Coronary artery (tissue), 2 donors: ENCODE measurements at regions not wholly inside any gene's neighbourhood (a gene's known extent, or its start where the extent isn't known, plus 50 kb on each side); places are given as distances from the start of the nearest gene placed in this dataset.

Experiments
- DNase-seq: peaks from one replicate; pipeline ENCODE4 v3.0.0-alpha.2; 2017; ENCODE audit warnings: low spot score
- H3K27ac ChIP-seq, 2 donors: fragments of 200-600 bp; sonication (generic); one replicate each; pipeline ENCODE4 v1.5.1; 2016 to 2019
- H3K4me3 ChIP-seq: fragments of 200-600 bp; sonication (generic); 2 replicates; pipeline ENCODE4 v1.5.1; 2016; ENCODE audit warnings: mild to moderate bottlenecking, moderate library complexity
- TF ChIP-seq, protein P1 (sequence below): fragments of 200-600 bp; sonication (generic); IDR thresholded peaks from one replicate; pipeline ENCODE4 v1.5.1; 2019; ENCODE audit warnings: antibody characterized with exemption

DNA sequence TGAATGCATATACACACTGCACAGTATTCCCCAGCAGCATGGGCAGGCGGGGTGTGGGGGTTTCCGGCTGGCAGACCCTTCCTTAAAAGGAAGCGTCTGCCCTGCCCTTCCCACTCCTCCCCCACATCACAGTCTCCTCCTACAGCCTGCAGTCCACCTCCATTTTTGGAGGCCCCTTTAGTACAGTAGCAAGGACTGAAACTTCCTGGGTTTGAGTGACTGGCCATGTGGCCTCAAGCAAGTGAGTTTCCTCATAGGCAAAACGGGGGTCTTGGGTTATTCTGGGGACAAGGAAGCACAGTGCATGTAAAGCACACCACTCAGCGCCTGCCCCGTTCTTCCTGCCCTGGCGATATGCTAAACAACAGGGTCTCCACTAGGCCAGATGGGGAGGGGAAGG lies 62.1 kb upstream of the COL13A1 start:
- Histone ChIP-seq H3K4me3 (no peak overlapping the region), H3K27ac (no peak overlapping the region)
- DNase-seq: no peak
- TF ChIP-seq, protein P1, sequence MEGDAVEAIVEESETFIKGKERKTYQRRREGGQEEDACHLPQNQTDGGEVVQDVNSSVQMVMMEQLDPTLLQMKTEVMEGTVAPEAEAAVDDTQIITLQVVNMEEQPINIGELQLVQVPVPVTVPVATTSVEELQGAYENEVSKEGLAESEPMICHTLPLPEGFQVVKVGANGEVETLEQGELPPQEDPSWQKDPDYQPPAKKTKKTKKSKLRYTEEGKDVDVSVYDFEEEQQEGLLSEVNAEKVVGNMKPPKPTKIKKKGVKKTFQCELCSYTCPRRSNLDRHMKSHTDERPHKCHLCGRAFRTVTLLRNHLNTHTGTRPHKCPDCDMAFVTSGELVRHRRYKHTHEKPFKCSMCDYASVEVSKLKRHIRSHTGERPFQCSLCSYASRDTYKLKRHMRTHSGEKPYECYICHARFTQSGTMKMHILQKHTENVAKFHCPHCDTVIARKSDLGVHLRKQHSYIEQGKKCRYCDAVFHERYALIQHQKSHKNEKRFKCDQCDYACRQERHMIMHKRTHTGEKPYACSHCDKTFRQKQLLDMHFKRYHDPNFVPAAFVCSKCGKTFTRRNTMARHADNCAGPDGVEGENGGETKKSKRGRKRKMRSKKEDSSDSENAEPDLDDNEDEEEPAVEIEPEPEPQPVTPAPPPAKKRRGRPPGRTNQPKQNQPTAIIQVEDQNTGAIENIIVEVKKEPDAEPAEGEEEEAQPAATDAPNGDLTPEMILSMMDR: no peak

DNA sequence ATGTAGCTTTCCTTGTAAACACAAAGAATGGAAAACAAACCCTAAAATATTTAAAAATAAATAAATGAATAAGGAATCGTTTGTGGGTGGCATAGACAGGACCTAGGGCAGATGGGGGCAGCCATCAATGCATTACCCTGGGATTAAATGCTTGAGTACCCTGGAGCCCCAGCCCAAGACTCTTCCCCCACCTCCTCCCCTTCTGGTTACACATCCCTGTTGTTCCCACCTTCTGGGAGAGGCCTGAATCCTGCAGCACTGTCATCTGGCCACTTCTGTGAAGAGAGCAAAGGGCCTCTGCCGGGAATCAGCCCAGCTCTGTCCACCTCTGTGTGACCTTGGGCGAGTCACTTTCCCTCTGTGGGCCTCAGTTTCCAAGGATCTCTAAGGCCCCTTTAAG lies 61.6 kb upstream of the COL13A1 start:
- no peak for DNase-seq
- no peak overlapping the region for H3K27ac ChIP-seq
- TF ChIP-seq, protein P1: no peak
- no peak overlapping the region for H3K4me3 ChIP-seq

DNA sequence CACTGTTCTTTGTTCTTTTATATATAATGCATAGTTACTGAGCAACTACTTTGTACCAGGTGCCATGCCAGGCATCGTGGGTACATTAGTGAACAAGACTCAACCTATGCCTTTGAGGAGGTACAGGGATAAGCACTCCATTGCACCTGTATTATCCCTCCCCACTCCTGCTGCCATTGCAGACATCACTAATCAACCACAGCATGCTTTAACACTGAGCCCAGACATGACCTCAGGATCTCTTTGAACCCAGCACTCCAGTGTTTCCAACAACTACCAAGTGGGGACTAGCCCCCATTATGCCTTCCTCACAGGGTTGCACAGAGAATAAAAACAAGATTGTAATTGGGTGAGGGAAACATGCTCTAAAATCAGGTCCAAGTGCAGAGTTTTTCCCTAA lies 60.5 kb upstream of the COL13A1 start:
- H3K27ac ChIP-seq: no peak overlapping the region
- no peak for DNase-seq
- H3K4me3 ChIP-seq: no peak overlapping the region
- TF ChIP-seq, protein P1: no peak

DNA sequence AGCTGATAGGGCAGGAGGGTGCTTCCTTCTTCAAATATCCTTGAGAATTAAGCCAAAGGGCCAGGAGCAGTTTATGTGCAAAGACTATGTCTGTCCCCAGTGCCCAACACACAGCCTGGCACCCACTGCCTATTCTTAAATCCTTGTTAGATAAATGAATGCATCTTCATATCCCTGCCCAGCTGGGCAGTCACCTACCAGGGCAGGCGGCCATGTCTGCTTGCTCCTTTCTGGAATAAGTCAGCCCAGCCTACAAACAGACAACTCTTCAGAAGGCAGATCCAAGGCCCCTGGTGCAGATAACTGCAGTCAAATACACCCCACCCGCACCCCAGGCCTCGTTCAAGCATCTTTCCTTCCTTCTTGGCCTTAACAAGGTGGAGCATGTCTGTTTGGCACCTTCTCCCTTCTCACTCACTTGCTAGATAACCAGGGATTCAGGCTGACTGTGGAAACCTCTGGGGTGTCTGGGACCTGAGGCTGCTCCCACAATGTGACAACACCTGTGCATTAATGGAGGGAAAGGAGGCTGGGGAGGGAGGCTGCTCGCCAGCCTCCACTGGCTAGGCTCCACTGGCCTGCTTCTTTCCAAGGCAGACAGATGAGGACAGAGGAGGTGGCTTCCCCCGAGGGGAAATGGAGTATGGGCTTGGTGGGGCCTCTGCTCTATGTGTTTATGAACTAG lies 59.9 kb upstream of the COL13A1 start:
- no peak for DNase-seq
- no peak overlapping the region for H3K27ac ChIP-seq
- TF ChIP-seq, protein P1: no peak
- H3K4me3 ChIP-seq: no peak overlapping the region

DNA sequence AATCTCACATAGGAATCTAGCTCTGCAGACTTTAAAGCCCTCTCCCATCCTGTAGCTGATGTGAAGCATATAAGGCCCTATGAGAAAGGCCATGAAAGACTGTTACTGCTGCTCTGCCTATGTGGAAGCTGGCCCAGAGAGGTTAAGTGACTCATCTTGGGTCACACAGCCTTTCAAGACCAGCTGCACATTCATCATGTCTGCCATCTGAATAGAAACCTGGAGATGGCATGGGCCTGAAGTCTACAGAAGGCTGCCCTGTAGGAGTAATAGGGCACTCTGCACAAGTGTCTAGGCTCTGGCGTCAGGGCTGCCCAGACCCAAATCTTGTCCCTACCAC lies 59.4 kb upstream of the COL13A1 start:
- H3K27ac ChIP-seq: no peak overlapping the region
- DNase-seq: no peak
- TF ChIP-seq, protein P1: no peak
- H3K4me3 ChIP-seq: no peak overlapping the region

DNA sequence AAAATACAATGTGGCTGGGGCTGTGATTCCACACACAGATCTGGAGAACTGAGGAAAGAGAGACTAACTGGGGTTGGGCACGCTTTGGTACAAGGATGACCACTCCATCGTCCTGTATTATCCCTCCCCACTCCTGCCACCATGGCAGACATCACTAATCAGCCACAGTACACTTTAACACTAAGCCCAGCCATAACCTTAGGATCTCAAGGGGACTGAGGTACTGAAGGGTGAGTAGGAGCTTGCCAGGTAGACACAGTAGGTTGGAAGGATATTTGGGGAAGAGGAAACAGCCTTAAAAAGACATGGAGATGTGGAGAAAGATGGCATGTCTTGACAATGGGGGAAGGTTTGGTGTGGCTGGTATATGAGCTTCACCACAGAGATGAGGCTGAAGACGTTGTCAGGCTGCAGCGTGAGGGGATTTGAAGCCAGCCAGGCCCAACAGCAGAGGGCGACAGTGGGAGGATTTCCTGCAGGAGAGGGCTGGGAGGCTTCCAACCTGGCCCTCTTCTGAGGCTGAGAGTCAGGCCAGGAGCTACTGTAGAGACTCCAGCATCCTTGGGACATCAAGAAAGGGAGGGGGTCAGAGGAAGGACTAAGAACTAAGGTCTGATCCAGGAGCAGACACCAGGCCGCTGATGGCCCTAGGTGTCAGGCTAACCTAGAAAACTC lies 58.6 kb upstream of the COL13A1 start:
- DNase-seq: no peak
- TF ChIP-seq, protein P1: no peak
- H3K27ac ChIP-seq: no peak overlapping the region
- H3K4me3 ChIP-seq: no peak overlapping the region

DNA sequence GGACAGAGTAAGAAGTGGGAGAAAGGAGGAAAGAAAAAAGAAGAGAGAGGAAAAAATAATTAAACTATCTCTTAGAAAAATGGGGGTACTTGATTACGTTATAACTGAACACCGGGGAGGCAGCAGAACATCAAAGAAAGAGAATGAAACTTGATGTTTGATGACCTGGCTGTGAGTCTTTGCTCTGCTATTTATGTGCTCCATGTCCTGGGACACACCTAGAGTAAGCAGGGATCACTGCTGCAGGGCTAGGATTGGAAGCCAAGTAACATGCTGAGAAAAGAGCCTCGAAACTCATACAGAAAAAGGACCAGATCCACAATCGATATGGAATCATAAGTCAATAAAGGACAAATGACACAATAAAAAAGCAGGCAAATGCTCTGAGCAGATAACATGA lies 56.7 kb upstream of the COL13A1 start:
- H3K4me3 ChIP-seq: no peak overlapping the region
- no peak for DNase-seq
- TF ChIP-seq, protein P1: no peak
- H3K27ac ChIP-seq: no peak overlapping the region
